ENCODE measurements at regions not wholly inside any gene's neighbourhood (a gene's known extent, or its start where the extent isn't known, plus 50 kb on each side); places are given as distances from the start of the nearest gene placed in this dataset.
"Not testable (repeated sequence)": the region's sequence is repeated elsewhere in the genome, so short reads cannot be mapped to it uniquely, and the experiment has no call there.

- peak; percentile 95 to 98 for DNase-seq
These were observed 162.5 kb upstream of the TBL1XR1 start for GRCh38 chr3:177359593-177360357.

DNA sequence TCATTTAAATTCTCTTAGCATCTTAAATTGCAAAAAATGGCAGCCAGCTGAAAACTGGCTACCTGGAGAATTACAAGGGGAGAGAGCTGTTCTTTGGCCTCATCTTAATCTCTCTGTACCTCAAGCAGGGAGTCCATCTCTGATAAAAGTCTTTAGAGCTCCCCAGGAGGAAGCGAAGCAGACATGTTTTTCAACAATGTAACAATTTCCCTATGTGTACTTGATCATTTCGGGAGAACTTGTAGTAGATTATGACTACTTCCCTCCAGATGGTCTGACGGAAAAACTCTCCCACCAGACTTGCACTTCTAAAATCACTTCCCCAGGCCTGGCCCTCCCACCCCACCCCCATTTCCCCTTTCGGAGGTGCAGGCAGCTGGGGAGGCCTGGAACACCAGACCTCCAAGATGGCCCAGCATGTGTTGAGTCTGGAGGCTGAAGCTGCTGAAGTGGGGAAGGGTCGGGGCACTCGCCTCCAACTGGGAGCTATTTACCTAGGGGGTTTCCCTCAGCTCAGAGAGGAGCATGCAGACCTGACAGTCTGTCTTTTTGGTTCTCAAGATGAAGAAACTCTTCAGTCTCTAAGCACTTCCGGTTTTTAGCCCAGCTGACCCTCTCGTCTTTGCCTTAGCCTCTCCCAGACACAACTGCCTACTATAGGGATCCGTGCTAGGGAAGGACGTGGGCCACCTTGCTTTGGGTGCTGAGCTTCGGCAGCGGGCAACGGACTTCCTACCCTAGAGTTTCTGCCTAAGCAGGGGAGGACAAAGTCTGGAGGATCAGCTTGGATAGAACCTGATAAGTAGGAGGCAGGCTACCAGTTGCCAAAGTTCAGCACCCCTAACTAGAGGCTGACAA, 164.0 kb upstream of the TBL1XR1 start:
- DNase-seq = no peak

- DNase-seq = no peak
These were observed 165.3 kb upstream of the TBL1XR1 start for GRCh38 chr3:177362626-177363025.

- no peak for DNase-seq
These were observed 167.0 kb upstream of the TBL1XR1 start for GRCh38 chr3:177364236-177364635.

GRCh38 chr3:177365294-177365693, 168.0 kb upstream of the TBL1XR1 start:
- DNase-seq = not testable (repeated sequence)

- DNase-seq = no peak
These were observed 170.5 kb upstream of the TBL1XR1 start for GRCh38 chr3:177367788-177368187.

GRCh38 chr3:177370246-177370822, 173.1 kb upstream of the TBL1XR1 start:
- no peak for DNase-seq

DNA sequence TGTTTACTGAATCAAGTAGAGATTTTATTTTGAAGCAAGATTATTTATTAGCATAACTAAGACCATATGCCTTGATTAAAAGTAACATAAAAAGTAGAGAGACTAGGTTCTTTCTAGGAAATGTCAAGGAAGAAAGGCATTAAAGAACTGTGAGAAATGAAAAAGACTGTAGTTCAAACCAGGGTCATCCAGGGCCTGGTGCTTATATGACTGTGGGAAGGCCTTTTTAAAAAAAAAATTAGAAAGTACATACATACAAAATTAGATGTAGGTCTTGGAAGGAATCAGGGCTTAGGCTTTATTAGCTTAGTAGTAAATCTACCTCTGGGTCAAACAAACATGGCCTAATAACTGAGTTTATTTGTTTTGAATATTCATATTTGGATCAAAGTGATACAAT, 173.9 kb upstream of the TBL1XR1 start:
- no peak for DNase-seq

DNA sequence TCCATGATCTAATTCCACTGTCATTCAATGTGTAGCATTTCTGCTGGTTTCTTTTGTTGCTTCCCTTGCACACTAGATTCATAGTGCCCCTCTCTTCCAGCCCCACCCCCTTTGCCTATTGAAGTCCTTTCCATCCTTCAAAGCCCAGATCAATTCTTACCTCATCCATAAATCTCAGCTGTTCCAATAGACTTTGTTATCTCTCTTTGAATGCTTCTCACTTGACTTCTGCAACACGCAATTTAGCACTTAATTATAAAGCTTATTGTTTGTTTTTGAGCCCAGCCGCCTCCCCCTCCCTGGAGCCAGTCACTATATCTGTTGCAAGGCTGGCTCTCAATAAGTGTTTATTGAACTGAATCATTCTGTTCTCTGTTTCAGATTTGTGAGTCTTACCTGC, 174.6 kb upstream of the TBL1XR1 start:
- DNase-seq = no peak

- no peak for DNase-seq
These were observed 177.0 kb upstream of the TBL1XR1 start for GRCh38 chr3:177374323-177374722.

GRCh38 chr3:177375316-177375715, 178.0 kb upstream of the TBL1XR1 start:
- DNase-seq = no peak

DNA sequence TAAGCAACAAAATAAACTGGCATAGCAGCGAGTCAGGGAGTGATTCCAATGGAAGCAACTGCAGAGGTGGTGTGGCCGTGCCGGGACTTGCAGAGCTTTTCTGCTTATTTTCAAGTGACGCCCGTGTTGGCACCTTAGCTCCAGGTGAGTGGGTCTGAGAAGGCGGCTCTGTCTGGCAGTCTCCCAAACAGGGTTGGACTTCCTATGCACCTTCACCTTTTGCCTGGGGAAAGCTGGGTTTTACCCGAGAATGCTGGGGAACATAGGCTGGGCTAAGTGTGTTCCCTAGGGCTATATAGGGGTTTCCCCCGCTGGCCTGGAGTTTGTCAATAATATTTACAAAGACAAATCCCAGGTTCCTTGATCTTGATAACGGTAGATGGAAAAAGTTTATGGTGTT, 179.9 kb upstream of the TBL1XR1 start:
- no peak for DNase-seq

GRCh38 chr3:177378168-177378567, 180.9 kb upstream of the TBL1XR1 start:
- DNase-seq = no peak

DNA sequence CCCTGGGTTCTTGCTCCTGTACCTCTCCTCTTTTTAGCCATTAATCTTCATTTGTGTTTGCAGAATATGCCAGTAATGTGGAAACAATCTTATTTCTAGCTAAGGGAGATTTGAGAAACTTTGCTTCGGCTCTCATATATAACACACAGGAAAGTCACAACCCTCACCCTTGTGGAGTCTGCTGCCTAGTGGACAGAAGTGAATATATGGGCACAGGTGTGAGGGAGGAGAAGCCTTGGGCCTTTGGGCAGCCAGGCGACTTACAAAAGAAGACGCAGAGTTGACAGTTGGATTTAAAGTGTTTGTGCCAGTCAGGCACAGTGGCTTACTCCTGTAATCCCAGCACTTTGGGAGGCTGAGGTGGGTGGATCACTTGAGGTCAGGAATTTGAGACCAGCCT, 181.8 kb upstream of the TBL1XR1 start:
- no peak for DNase-seq

GRCh38 chr3:177381070-177381469, 183.8 kb upstream of the TBL1XR1 start:
- DNase-seq = no peak

- DNase-seq = no peak
These were observed 185.7 kb upstream of the TBL1XR1 start for GRCh38 chr3:177382944-177383343.

- no peak for DNase-seq
These were observed 187.9 kb upstream of the TBL1XR1 start for GRCh38 chr3:177385186-177385585.

GRCh38 chr3:177385831-177386301, 188.6 kb upstream of the TBL1XR1 start:
- DNase-seq = no peak

GRCh38 chr3:177388209-177388608, 190.9 kb upstream of the TBL1XR1 start:
- no peak for DNase-seq

DNA sequence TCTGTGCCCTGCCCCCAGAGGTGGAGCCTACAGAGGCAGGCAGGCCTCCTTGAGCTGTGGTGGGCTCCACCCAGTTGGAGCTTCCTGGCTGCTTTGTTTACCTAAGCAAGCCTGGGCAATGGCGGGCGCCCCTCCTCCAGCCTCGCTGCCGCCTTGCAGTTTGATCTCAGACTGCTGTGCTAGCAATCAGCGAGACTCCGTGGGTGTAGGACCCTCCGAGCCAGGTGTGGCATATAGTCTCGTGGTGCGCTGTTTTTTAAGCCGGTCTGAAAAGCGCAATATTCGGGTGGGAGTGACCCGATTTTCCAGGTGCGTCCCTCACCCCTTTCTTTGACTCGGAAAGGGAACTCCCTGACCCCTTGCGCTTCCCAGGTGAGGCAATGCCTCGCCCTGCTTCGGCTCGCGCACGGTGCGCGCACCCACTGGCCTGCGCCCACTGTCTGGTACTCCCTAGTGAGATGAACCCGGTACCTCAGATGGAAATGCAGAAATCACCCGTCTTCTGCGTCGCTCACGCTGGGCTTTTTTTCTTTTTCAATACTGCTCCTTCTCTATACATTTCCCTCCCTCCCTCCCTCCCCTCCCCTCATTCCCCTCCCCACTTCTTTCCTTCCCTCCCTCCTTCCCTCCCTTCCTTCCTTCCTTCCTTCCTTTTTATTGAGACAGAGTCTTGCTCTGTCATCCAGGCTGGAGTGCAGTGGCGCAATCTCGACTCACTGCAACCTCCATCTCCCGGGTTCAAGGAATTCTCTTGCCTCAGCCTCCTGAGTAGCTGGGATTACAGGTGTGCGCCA, 197.1 kb upstream of the TBL1XR1 start:
- DNase-seq = not testable (repeated sequence)

GRCh38 chr3:177396733-177397132, 199.5 kb upstream of the TBL1XR1 start:
- DNase-seq = no peak

DNA sequence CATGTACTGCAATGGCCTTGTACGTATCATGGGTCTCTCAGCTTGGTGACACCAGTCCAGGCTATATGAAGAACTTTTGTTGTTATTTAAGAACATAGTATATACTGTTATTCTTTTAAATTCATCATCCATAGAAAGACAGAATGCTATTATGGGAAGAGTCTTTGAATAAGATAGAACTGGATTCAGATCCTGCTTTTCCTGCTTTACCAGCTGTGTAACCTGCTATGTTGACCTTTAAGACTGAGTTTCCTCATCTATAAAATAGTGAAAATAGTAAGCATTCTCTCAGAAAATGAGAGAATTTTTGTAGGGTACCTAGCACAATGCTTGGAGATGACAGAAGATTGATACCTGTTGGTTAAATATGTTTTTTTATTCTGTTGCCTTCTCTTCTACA, 204.1 kb upstream of the TBL1XR1 start:
- DNase-seq = no peak

DNA sequence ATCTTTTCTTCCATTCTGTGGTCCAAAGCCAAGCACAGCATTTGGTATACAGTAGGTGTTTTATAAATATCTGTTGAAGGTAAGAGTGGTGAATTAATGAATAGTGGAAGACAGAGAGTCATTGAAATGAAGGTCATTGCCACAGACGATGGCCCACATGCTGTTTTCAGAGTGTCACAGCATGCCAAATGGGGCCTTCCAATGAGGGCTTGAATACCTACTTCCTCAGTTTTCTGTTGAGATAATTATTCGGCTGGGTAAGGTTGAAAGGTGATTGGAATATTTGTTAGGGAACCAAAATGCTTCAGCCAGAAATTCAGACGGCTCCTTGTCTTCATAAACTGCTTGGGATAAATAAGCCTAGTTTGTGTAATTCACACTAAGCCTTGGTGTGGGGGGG, 205.3 kb upstream of the TBL1XR1 start:
- DNase-seq = no peak

All from SW 1271 (cell line).